T follicular helper cell (primary cell): ENCODE measurements at regions not wholly inside any gene's neighbourhood (a gene's known extent, or its start where the extent isn't known, plus 50 kb on each side); places are given as distances from the start of the nearest gene placed in this dataset.
"Not testable (repeated sequence)": the region's sequence is repeated elsewhere in the genome, so short reads cannot be mapped to it uniquely, and the experiment has no call there.

Experiments used
- DNase-seq: peaks from one replicate; pipeline ENCODE4 v3.0.0-alpha.2; 2020; ENCODE audit warnings: low read depth

DNA sequence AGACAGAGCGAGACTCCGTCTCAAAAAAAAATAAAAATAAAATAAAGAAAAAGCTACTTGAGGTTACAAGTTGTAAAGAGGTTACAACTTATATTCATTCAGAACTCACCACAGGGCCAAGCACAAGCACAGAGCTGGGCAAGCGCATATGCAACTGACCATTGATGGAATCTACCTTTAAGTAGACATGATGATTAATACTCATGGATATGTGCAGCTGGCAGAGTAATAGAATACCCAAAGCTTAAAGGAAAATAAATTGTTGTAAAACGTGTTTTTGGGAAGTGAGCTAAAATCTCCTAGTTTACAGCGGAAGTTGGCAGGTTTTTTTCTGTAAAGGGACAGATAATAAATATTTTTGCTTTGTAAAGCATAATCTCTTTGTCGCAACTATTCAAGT lies 111.6 kb downstream of the TMEM168 start:
- DNase-seq = no peak

DNA sequence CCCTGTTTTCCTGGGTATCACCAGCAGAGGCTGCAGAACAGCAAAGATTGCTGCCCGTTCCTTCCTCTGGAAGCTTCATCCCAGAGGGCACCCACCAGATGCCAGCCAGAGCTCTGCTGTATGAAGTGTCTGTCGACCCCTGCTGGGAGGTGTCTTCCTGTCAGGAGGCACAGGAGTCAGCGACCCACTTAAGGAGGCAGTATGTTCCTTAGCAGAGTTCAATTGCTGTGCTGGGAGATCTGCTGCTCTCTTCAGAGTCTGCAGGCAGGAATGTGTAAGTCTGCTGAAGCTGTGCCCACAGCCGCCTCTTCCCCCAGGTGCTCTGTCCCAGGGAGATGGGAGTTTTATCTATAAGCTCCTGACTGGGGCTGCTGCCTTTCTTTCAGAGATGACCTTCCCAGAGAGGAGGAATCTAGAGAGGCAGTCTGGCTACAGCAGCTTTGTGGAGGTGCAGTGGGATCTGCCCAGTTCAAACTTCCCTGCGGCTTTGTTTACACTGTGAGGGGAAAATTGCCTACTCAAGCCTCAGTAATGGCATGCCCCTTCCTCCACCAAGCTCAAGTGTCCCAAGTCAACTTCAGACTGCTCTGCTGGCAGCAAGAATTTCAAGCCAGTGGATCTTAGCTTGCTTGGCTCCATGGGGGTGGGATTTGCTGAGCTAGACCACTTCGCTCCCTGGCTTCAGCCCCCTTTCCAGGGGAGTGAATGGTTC lies 100.6 kb downstream of the TMEM168 start:
- not testable (repeated sequence) for DNase-seq

GRCh38 chr7:112692333-112692732 lies 97.9 kb downstream of the TMEM168 start:
- no peak for DNase-seq

DNA sequence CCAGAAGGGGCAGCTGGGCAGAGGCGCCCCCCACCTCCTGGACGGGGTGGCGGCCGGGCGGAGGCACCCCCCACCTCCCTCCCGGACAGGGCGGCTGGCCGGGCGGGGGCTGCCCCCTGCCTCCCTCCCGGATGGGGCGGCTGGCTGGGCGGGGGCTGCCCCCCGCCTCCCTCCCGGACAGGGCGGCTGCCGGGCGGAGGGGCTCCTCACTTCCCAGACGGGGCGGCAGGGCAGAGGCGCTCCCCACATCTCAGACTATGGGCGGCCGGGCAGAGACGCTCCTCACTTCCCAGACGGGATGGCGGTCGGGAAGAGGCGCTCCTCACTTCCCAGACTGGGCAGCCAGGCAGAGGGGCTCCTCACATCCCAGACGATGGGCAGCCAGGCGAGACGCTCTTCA lies 93.0 kb downstream of the TMEM168 start:
- not testable (repeated sequence) for DNase-seq

- DNase-seq = no peak
These were observed 90.3 kb downstream of the TMEM168 start for GRCh38 chr7:112699725-112700513.

DNA sequence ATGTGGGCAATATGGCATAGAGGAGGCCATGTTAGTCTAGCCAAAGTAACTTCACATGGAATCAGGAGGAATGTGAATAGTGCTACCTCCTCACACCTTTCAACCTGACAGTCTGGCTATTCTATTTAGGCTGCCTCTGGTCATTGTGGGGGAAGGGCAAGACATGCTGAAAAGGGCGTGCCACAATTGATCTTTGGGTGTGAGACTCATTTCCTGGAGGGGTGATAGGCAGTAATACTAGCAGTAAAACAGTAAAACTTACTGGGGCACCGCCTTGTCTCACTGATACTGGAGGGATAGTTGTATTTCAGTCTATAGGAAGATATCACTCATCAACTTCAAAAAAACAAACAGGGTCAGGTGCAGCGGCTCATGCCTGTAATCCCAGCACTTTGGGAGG lies 88.7 kb downstream of the TMEM168 start:
- no peak for DNase-seq

- DNase-seq = no peak
These were observed 82.5 kb downstream of the TMEM168 start for GRCh38 chr7:112707655-112708054.

GRCh38 chr7:112708236-112708635 lies 82.0 kb downstream of the TMEM168 start:
- no peak for DNase-seq
